GM19455 (cell line): ENCODE measurements at regions not wholly inside any gene's neighbourhood (a gene's known extent, or its start where the extent isn't known, plus 50 kb on each side); places are given as distances from the start of the nearest gene placed in this dataset.

Source experiments
- ATAC-seq: cut with Tn5 transposase; IDR thresholded peaks from one replicate; pipeline ENCODE4 v1.9.1; 2021; ENCODE audit not compliant: unreplicated experiment

DNA sequence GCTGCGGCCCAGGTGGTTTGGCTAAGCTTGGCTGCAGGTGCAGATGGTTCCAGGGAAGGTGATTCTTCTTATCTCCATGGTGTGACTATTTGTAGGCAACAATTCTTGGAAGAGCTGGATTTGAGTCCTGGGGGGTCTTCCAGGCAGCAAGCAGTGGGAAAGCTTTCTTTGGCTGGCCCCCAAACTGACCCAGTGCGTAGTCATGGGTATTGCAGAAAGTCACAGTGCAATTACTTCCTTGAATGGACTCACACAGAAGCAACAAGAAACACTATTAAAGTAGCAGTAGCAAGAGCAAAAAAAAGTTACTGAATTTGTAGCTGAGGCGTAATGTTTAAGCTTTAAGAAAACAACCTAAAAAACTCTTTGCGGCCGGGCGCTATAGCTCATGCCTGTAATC lies 293.6 kb upstream of the ATP5MC3 start:
- no peak for ATAC-seq

GRCh38 chr2:175468431-175469098 lies 287.1 kb upstream of the ATP5MC3 start:
- ATAC-seq, result no peak

DNA sequence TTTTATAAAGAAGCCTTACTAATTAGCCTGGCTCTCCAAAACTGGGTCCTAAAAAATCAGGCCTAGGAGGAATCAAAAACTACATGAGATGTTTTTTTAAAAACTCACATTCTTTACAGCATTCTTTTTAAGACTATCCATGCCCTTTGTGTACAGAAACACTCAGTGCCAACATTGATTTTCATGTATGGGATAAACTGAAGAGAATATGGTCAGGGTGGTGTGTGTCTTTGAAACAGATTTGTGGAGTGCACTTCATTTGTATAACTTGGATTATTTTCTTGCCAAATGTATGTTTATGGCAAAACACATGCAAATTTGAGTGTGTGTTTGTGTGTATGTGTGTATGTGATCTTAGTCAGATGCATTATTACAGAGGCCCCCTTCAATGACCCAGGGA lies 283.6 kb upstream of the ATP5MC3 start:
- no peak for ATAC-seq

GRCh38 chr2:175464311-175464670 lies 282.8 kb upstream of the ATP5MC3 start:
- ATAC-seq, result no peak

DNA sequence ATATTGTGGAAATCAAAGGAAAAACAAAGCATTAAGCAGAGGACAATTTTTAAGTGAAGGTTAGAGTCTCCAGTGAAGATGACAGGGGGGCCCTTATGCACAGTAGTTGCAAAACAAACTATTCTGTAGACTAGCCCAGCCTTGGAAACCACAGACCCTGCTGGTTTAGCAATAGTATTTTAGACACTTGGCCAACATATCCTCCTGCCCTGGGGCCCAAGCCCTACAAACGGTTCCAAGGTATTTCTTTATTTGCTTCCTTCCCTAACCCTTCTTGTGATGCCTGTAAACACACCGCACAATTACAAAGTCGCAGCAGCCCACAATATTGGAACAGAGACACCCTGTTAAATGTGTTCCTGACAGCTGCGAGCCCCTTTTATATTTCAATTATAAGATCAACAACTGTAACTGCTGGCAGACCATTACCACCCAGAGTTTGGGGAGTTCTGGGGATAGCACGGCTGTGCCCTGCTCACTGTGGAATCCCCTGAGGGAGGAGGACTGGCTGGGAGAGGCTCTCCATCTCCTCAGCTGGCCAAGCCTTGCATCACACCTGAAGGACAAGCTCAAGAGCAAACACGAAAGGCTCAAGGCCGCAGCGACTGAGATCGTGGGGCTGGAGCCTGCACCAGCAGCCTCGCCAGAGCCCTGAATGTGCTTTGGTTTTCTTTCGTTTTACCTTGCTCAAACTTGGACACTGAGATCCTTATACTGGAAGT lies 282.2 kb upstream of the ATP5MC3 start:
- ATAC-seq, result no peak

DNA sequence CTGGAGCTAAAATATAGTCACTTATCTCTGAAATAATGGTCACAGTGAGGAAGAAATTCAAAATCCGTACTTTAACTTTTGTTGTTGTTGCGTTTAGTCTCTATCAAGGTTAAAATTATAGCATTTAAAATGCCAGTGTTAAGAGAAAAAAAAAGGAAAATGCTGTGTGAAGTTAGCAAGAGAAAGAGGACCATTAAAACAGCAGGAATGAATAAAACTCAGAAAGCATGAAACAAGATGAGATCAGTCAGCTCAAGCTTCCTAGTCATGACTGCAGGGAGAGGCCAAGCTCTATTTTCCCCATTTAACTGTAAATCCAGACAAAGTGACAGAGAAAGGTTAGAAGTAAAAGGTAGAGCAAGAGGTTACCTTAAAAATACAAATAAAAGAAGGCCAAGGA lies 281.7 kb upstream of the ATP5MC3 start:
- no peak for ATAC-seq

- no peak for ATAC-seq
Measured at GRCh38 chr2:175462246-175462645, 280.7 kb upstream of the ATP5MC3 start.

GRCh38 chr2:175461839-175462238 lies 280.3 kb upstream of the ATP5MC3 start:
- no peak for ATAC-seq

- no peak for ATAC-seq
Measured at GRCh38 chr2:175457895-175458448, 276.5 kb upstream of the ATP5MC3 start.

GRCh38 chr2:175454953-175455389 lies 273.5 kb upstream of the ATP5MC3 start:
- no peak for ATAC-seq

- no peak for ATAC-seq
Measured at GRCh38 chr2:175450029-175450760, 268.7 kb upstream of the ATP5MC3 start.

DNA sequence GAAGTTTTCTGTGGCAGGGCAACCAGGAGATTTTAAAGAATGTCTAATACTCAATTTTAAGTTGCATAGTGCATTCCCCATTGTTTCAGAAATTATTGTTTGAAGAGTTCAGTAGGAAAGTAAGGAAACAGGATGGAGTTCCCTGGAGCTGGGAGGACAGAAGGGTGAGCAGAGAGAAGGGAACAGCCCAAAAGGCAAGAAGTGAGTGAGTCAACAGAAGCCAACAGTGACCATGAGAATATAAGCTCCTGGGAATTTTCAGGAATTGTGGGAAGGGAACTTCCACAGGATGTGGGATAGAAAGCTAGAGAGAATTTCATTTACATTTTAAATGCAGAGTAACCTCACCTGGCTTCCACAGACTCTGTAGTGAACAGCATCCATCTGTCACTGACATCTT lies 268.1 kb upstream of the ATP5MC3 start:
- ATAC-seq, result no peak

GRCh38 chr2:175446201-175446600 lies 264.7 kb upstream of the ATP5MC3 start:
- ATAC-seq, result no peak

GRCh38 chr2:175445281-175445680 lies 263.8 kb upstream of the ATP5MC3 start:
- ATAC-seq, result no peak

DNA sequence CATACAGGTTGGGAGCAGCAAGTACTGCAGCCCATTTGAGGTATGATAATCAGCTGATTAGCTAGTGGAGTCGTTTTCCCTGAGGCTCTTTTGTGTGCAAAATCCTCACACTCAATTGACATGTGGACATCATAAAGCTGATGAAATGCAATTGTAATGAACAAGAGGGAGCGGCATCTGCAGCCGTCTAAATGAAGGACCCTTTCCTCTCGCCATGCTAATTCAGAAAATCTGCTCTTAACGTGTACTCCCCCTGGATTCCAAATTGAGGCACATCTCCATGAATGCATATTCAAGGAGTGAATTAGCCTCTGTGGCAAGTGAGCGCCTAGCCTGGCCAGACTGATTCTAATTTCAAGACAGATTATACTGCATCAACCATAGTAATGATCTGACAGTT lies 260.9 kb upstream of the ATP5MC3 start:
- no peak for ATAC-seq

- ATAC-seq, result no peak
Measured at GRCh38 chr2:175441181-175441761, 259.8 kb upstream of the ATP5MC3 start.

- ATAC-seq, result no peak
Measured at GRCh38 chr2:175439416-175439815, 257.9 kb upstream of the ATP5MC3 start.

- no peak for ATAC-seq
Measured at GRCh38 chr2:175437167-175437566, 255.7 kb upstream of the ATP5MC3 start.

DNA sequence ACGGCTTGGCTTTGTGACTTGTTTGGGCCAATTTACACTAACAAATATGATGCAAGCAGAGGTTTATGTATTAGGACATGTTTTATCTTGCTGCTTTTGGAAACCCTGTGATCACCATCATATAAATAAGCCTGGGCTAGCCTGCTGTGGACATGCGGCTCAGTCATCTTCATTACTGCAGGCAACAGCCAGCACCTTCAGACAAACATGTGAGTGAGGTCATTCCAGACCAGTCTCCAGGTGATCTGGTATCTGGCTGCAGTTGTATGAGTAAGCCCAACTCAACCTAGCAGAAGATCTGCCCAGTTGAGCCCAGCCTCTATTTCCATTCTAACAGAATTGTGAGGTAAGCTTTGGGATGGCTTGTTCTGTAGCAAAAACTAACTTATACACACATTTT lies 254.6 kb upstream of the ATP5MC3 start:
- no peak for ATAC-seq

GRCh38 chr2:175435012-175435411 lies 253.5 kb upstream of the ATP5MC3 start:
- no peak for ATAC-seq

GRCh38 chr2:175432793-175433192 lies 251.3 kb upstream of the ATP5MC3 start:
- ATAC-seq, result no peak
